Muscle of back (tissue), 3 donors: ENCODE measurements at regions not wholly inside any gene's neighbourhood (a gene's known extent, or its start where the extent isn't known, plus 50 kb on each side); places are given as distances from the start of the nearest gene placed in this dataset.

ENCODE experiments used
- DNase-seq, 3 donors: peaks; one replicate each; pipeline versions ENCODE4 v3.0.0 to v3.0.0-alpha.2; 2013

DNA sequence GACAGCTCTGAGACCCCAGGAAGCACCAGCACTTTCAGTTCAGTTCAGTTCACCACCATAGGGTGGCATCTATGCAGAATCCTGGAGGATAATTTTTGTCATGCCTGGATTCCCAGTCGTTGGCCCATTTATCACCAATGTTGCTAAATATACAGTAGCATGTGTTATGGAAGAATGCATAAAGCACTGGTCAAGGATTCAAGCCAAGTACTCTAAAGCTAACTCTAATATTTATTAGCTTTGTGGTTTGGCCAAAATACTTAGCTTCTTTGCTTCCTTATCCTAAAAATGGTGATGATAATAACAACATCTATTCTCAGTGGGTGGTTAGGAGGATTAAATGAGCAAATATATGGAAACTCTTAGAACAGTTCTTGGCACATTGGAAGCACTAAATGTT, 294.7 kb upstream of the ZC3H12C start:
- DNase-seq: no peak

DNA sequence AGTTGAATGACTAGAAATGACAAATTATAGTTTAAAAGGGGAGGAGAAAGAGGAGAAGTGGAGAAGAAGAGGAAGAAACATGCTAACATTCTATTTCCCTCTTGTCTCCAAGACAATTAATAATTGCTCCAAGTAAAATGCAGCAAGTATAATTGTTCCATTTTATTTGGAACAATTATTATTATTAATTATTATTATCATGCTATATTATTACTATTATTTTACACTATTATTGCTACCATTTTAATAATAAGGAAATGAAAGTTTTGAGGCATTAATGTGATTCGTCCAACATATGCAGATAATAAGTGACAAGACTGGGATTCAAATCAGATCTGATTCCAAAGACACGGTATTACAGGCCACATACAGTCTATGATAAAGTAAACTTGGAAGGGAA, 293.6 kb upstream of the ZC3H12C start:
- no peak for DNase-seq

DNA sequence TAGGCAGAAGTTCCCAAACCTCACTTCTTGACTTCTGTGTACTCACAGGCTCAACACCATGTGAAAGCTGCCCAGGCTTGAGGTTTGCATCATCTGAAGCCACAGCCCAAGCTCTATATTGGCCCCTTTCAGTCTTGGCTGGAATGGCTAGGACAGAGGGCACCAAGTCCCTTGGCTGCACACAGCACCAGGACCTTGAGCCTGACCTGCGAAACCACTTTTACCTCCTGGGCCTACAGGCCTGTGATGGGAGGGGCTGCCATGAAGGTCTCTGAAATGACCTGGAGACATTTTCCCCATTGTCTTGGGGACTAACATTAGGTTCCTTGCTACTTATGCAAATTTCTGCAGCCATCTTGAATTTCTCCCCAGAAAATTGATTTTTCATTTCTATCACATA, 288.3 kb upstream of the ZC3H12C start:
- DNase-seq: no peak

DNA sequence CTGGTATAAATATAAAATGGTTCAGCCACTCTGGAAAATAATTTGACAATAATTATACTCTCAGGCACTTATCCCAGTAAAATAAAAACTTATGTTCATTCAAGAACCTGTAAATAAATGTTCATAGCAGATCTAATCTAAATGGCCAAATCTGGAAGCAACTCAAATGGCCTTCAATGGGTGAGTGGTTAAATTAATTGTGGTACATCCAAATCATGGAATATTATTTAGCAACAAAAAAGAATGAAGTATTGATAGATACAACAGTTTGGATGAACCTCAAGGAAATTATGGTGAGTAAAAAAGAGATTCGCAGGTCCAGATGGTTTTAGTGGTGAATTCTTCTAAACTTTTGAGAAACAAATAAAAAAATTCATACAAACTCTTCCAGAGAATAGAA, 287.0 kb upstream of the ZC3H12C start:
- DNase-seq: no peak

DNA sequence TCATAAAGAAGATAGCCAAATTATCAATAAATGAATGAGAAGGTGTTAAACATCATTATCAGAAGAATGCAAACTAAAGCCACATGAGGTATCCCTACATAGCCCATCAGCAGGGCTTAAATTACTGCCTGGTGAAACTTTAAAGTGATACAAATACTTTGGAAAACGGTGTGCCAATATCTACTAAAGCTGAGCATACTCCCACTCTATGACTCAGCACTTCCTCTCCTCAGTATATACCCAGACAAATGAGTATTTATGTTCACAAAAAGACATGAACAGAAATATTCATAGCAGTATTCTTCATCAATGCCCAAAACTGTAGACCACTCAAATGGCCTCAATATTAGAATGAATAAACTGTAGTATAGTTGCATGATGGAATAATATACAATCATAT, 284.6 kb upstream of the ZC3H12C start:
- no peak for DNase-seq

DNA sequence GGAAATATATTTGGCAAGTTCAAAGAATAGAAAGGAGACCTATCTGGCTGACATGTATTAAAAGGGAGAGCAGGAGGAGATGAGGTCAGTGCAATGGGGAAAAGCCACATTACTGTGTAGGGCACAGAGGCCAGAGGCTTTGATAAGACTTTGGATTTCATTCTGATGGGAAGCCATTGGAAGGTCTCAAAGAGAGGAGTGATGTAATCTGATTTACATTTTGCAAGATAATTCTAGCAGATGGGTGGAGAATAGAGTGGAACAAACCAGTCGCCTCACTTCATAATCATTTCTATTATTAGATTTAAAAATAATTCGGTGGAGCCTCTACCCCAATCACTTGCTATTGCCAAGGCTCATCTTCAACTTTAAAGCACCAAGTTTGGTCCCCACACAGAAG, 278.4 kb upstream of the ZC3H12C start:
- no peak for DNase-seq

DNA sequence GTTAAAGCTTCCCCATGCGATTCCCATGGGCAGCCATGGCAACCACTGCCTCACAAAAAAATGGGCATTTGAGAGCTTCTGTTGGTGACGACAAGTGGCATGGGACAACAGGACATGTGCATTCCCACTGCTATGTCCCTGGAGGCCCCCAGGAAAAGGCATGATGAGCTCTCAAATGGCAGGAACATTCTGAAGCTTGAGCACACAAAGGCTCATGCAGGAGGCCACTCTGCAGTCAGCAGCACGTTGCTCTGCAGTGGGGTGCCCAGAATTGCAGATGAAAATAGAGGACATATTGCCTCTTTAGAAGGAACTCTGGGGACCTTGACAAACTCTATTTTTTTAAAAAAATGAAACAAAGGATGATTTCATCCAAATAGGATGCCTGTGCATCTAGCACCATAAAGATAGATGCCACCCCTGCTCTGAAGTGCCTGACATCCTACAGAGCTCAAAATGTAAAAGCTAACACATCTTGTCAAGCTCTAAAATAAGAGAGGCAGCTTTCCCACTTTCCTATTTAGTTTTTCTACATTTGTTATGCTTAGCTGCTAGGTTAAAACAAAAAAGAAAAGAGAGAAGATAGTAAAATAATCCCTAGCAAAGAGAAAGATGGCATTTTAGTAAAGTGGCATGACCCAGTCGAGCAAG, 277.6 kb upstream of the ZC3H12C start:
- no peak for DNase-seq

DNA sequence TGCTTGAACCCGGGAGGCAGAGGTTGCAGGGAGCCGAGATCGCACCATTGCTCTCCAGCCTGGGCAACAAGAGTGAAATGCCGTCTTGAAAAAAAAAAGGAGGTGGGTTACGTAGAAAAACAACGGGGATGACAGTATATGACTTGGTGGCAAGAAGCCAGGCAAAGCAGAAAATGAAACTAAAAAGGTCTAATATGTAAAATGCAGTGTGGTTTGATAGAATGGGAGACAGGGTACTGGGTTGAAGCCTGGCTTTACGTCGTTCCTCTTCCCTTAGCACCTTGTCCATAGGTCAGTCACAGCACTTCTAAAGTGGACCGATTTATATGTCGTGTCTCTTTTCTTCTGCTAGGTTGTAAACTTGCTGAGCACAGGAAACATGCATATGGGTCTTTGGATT, 274.9 kb upstream of the ZC3H12C start:
- no peak for DNase-seq

DNA sequence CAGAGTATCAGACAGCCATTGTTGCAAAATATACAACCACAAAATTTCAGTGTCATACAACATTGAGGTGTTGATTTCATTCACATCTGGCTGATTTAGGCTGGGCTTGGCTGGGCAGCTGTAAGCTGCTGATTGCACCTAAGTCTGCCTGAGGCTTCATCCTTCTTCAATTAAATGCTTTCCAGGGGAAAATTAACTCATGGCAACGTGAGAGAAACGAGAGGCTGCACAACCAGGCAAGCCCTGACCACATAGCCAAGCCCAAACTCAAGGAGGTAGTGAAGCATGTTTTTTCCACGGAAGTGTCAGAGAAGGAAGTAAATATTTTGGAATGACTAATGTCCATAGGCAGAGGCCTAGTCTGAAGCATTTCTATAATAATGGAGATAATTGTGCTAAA, 273.8 kb upstream of the ZC3H12C start:
- DNase-seq: no peak

DNA sequence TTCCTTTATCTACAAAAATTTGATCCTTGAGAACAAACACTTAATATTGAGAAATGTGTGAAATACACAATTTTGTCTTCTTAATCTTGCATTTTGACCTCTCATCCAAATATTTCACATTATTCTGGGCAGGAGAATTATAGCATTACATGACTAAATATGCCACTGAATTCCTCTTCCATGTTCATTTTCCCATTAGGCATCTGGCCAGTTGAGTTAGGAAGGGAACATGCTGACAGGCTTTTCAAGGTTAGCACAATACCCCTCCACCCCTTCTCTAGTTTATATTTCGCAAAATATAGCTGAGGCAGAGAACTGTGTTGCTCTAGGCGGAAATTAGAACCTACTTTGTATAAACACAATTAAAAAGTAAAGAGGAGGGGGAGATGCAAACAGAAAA, 271.7 kb upstream of the ZC3H12C start:
- no peak for DNase-seq

DNA sequence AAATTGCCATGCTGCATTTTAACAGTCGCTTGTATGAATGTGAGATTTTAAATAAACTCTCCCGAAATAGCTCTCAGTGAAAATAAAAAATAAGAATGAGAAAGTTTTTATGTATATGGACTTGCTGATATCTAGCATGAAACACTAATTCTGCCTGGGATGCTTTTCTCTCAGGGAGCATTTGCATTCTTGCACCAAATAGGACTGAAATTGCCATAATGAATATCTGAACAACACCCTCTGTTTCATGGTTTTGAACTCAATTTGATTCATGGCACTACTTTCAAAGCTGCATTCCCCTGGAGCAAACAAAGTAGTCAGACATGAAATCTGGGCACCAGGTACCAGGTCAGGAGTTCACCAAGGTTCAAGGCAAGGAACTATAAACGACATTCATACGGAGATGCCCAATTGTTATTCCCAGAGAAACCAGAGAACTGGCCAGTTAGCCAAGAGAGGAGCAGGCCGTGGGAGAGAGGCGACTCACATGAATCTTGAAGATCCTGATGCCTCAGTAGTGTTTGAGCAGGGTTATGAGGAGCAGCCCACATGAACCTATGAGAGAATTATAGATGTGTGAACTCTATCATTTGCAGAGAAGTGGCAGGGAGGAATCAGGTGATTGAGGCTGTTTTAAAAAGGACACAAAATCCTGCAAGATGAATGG, 270.6 kb upstream of the ZC3H12C start:
- DNase-seq: no peak

DNA sequence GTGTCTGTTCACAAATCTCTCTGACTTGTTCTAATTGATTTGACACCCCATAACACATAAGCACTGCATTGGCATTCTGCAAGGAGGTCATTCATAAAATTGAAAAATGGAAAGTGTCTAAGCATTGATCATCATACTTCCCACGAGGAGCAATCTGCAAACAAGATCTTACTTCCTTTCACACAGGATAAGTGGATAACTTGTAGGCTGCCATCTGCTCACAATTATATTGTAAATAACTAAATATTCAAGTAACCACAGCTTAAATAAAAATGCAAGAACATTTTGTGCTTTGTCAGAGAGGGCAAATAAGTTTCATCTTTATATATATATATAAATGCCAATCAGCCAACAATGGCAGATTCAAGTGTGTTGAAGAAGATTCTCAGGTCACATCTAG, 264.8 kb upstream of the ZC3H12C start:
- no peak for DNase-seq

DNA sequence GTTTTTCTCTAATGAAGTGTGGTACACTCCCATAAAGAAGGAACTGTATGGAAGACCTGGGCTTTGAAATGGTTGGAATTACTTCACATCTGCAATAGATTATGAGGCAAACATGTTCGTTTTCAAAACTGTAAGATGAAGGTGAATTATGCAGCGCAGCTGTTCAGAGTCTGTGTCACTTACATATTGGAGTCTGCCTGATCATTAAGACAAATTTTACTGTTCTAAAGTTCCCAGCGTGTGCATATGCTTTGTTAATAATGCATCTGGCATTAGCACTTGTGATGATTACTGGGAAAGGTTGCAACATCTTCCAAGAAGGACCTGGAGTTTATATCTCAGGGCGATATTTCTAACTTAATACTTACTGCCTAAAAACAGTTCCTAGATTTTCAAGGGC, 255.2 kb upstream of the ZC3H12C start:
- DNase-seq: peak in 2 of 3 donors; percentile 54 to 67

DNA sequence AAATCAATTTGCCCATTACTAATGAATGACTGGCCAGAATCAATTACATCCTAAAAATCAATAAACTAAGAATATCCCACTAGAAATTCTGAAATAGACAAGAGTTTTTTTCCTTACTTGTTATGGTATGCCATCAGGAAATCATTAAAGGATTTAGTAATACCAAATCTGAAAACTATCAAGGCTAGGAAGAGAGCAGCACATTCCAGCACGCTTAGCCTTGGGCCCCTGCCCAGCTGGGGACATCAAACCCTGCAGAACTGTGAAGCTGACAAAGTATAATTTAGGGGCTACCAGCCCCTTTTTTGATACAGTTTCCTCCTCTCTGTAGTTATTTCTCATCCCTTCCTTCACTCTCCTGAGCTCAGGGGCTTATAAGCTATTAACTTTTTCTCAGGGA, 247.8 kb upstream of the ZC3H12C start:
- DNase-seq: peak; percentile 49 to 83 (median 81)

DNA sequence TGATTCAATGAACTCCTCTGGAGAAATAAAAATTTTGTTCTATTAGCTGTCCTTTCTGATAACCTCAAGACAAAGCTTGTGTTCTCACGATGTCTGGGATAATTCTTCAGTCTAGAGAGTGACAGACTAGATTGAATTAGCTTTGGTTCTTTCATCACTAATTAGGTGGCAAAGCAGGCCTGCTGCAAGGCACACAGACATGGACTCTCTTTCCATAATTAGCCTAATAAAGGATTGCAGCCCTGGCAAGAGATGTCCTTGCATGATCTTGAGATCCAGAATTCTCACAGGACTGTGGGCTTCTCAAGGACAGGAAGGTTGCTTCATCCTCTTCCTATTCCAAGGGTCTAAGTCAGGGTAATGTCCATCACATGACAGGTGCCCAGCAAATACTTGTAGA, 245.6 kb upstream of the ZC3H12C start:
- DNase-seq: no peak

DNA sequence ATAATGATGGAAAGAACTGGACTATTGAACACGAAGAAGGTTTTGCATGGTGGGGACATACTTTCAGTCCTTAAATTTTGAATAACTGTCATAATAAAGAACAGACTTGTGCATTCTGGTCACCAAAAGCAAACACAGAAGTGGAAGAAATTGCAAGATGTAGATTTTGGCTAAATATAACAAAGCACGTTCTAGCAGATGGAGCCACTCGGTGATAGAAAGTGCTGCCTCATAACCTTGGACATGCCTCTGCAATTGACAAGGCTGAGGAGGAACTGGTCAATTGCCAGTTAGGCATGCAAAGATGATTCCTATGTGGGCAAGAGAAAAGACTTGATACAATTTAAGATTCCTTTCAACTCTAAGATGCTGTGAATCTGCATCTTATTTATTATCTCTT, 244.1 kb upstream of the ZC3H12C start:
- DNase-seq: no peak

DNA sequence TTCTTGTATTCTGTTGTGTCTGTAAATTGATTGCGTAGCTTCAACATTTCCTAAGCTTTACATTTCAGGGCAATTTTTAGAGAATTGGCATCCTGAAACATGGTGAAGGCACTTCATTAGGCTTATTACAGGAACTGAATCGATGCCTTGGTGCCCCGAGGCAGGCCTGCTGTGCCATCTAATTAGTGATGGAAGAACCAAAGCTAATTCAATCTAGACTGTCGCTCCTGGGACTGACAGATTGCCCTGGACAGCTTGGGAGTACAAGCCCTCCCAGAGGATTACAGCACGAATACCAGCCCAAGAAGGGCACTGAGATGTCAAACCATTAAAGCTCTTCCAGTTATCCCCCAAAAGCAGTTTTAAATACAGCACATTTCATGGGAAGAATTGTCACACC, 243.2 kb upstream of the ZC3H12C start:
- no peak for DNase-seq

DNA sequence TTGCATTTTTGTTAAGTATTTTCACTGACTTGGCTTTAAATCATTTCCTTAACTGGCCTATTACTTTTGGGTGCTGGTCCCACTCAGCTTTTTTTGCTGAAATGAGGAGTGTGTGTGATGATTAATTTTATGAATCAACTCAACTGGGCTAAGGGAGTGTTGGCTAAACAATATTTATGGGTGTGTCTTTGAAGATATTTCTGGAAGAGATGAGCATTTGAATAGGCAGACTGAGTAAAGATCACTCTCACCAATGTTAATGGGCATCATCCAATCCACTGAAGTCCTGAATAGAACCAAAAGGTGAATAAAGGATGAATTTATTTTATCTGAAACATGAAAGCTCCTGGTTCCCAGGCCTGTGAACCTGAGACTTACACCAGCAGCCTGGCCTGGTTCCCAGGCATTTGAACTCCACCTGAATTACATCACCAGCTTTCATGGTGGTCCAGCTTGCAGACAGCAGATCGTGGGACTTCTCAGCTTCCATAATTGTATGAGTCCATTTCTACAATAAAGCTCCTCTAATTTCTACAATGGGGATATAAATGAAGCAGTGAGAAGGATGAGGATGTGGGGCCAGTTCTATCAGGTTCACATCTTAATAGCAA, 241.3 kb upstream of the ZC3H12C start:
- no peak for DNase-seq

DNA sequence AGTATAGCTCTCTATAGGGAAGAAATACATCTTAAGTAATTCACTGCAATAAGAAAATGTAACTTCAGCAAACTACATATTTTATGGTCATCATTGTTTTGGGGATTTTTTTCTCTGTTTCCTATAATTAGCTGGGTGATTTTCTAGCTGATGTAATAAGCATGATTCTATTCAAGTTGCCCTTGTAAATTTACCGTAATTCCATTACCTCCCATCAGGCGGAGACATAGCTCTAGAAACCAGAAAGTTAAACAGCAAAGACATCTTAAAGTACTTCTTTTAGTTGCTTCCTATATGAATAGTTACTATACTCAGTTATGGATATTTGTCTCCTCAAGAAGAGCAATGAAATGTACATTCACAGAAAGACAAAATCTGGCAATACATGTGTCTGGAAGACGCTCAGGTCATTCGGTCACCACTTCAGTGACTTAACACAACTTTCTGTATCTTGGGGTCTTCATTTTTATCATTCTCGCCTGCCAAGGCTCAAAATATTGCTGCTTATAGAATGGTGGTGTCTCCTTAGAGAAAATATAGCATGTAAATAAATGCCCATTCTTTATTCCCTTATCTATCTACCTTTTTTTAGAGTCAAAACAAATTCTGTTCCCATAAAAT, 239.9 kb upstream of the ZC3H12C start:
- DNase-seq: peak; percentile 44 to 69 (median 62)

DNA sequence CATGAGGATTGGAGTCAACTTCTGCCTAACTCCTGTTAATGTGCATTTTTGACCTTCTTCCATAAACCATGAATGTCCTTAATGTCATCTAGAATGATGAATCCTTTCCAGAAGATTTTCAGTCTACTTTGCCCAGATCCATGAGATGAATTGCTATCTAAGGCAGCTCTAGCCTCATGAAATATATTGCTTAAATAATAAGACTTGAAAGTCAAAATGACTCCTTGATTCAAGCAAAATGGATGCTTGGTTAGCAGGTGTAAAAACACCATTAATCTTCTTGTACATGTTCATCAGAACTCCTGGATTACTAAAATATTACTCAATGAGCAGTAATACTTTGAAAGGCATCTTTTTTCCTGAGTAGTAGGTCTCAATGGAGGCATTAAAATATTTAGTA, 238.5 kb upstream of the ZC3H12C start:
- peak in 1 of 3 donors; percentile 20 for DNase-seq

DNA sequence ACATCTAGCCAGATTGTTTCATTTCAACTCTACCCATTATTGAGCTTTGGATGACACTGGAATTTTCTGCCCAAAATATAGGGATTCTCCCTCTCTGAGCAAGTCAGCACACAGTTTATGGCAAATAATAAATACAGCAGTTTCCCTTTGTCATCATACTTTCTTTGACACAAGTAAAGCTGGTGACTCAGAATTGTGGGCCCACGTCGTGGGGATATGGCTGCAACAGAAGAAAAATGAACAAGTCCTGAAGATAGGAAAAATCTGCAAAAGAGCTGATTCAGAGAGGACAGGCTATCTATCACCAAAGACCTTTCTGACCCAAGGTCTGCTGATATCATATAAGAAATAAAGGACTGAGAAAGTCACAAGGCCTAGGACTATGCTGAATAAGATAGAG, 236.3 kb upstream of the ZC3H12C start:
- DNase-seq: no peak

DNA sequence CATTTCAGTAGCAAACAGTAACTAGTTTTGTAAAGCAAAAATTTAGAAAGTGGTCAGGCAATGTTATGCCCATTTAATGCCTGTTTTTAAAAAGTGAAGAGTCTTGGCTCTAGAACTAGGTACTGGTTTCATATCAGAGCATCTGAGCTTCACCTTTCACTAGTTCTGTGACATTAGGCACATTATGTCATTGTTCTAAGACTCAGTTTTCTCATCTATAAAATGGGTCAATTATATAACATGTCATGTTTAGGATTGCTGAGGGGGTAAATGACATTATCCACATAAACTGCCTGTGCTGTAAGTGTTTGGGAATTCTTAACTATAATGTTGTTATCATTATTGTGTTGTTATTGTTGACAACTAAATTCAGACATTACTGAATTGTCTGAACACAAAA, 235.6 kb upstream of the ZC3H12C start:
- no peak for DNase-seq

DNA sequence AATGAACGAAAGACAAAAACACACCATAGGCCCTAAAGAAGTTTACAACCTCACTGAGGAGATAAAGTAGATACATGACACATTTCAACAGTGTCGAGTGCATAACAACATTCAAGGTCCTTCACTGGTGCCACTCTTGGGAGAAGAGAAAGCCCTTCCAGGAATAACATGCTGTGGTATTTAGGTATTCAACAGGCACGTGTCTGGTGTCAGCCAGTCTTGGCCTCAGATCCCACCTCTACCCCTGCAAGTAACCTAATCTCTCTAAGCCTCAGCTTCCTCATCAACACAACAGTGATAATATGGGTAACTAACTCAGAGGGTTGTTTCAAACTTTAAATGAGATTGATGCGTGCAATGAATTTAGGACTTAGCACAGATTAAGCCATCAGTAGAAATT, 235.0 kb upstream of the ZC3H12C start:
- DNase-seq: no peak
